ENCODE measurements at regions not wholly inside any gene's neighbourhood (a gene's known extent, or its start where the extent isn't known, plus 50 kb on each side); places are given as distances from the start of the nearest gene placed in this dataset.

- peak in 1 of 6 experiments; percentile 2 for TF ChIP-seq CTCF (IDR thresholded peaks at IDR 0.05)
- TF ChIP-seq POLR2A (IDR thresholded peaks at IDR 0.05), result peak in 1 of 2 donors; percentile 23
Measured at GRCh38 chr9:14027116-14027800, 286.7 kb downstream of the NFIB start.

All from thyroid gland (tissue), 4 donors.